NOMO-1 treated with dmso at 0.1 percent for 144 hours (cell line): ENCODE measurements at regions not wholly inside any gene's neighbourhood (a gene's known extent, or its start where the extent isn't known, plus 50 kb on each side); places are given as distances from the start of the nearest gene placed in this dataset.

Experiments
- DNase-seq: peaks from one replicate; lab custom pipeline; 2025; ENCODE audit not compliant: unreplicated experiment; lab: John Stamatoyannopoulos, UW

GRCh38 chr18:79608999-79609461 lies 70.6 kb upstream of the CTDP1 start:
- no peak for DNase-seq

- no peak for DNase-seq
Measured at GRCh38 chr18:79609841-79610281, 69.7 kb upstream of the CTDP1 start.

DNA sequence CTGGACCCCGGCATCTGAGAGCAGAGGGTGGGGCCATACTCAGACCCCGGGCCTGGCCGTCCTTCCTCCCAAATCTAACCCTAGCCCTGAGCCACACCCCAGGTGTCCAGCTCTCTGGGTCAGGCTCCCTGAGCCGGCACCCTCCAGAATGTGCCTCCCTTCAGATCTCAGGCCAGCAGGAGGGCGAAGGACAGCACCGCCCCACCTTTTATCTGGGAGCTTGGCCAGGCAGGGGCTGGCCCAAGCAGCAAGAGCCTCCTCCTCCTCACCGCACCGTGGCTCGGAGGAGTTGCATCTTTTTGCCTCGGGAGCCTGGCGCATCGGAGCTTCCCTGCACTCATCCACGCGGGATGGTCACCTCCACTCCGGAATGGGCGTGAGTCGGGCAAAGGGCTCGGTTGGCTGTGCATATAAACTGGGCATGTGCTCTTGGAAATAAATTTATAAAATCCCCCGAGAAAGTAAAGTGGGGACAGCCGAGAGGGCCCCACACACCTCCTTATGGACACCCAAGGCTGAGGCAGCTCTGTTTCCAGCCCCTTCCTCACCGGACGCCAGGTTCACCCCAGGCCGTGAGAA lies 69.1 kb upstream of the CTDP1 start:
- no peak for DNase-seq

DNA sequence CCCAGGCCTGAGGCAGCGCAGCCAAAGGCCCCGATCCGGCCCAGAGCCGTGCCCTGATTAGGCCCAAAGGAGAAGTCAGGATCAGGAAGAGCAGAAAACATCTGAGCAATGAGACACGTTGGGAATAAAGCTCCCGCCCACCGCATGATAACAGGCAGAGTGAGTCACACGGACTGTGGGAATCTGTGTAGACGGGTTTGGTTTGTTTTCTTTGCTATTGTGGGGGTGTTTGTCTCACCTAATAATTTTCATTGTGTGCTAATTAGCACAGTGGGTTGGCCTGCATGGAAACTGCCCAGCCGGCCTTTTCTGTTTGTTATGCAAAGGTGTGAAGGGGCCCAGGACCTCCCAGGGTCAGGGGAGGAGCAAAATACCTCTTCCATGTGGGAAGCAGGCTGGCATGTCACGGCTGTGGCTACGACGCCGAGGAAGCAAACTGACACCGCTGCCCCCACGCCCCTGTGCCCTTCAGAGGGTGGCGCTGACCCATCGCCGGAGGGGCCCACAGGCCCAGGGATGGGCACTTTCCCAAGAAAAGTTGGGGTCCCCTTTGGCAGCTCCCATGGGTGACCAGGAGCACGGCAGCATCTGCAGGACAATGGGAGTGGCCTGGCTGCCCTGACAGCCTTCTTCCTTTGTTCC lies 68.4 kb upstream of the CTDP1 start:
- no peak for DNase-seq

DNA sequence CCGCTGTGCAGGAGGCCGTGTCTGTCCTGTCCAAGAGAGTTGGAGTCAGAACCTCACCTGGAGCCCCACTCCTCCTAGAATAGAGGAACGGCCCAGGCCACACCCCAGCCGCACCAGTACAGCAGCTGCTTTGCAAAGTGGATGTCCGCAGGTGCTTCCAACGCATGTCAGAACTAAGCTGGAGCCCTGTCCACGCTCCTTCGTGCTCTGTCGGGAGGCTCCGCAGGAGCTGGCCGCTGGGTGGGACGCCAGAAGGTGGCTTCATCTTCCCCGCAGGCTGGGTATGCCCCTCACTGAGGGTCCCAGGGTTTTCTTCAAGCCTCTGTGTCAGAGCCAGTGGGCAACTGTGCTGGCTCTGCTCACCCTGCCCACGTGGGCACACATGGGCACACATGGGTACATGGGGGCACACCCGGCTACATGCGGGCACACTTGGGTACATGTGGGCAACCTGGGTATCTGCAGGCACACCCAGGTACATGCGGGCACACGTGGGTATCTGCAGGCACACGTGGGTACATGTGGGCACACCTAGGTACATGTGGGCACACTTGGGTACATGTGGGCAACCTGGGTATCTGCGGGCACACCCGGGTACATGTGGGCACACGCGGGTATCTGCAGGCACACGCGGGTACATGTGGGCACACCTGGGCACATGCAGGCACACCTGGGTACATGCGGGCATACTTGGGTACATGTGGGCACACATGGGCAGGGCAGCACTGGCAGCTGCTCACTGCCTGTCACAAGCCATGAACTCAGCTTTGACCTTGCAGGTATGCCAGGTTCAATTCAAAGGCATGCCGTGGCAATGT lies 67.1 kb upstream of the CTDP1 start:
- no peak for DNase-seq

DNA sequence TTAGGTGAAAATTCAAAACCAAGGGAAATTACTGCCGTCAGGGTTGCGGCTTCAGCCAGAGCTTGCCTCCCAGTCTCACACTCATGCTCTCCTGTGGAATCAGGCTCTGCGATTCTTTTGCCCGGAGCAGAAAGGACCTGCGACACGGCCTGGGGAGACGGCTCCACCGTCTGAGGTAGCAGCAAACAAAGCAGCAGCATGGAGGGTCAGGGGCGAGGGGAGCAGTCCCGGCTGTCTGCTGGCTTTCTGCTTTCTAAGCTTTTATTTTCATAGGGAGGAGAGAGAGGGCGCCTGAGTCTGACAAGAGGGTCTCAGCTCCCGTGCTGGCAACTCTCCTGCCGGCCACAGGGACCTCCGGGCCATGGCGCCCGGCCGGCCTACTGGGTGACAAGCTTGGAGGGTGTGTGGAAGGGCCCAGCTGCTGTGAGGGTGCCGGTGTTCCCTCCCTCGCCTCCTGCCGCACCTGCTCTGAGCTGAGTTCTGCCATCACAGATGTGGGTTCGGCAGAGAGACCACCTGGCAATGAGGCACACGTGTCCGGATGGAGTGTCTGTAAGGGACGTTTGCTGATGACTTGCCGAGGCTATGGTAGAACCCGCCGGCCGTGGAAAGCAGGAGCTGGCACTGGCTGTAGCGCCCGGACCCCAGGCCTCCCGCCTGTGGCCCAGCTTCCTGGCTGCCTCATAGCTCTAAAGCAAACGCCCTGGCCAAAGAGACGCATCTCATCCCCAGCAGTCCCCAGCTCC lies 66.2 kb upstream of the CTDP1 start:
- no peak for DNase-seq

DNA sequence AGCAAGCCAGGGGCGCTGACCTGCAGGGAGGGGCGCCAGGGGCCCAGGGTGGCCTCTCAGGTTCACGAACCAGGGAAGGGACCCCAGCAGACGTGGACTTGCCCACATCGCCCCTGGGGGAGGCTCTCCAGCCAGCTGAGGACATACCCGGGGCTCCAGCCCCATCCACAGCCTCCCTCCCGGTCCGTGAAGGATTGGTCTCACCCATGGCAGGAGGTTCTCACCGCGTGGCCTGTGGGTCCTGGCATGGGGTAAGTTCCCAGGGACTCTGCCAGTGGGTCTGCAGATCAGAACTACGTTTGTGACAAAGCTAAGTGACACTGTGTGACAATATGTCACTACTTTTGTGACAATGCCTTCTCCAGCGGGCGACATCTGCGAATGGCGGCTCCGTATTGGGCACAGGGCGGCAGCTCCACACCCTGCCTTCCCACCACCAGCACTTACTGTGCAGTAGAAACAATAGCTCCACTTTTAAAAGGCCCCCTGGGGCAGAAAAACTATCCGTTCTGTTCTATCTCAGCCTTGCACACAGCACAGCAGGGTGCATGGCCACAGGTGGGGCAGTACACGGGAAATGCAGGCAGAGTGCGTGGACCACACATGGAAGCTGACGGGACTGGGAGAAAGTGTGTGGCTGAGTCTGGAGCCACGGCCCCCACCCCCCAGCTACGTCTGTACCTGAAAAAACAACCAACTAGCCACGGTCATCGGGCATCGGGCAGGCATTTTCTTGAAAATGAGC lies 65.2 kb upstream of the CTDP1 start:
- DNase-seq: no peak

GRCh38 chr18:79615091-79615490 lies 64.5 kb upstream of the CTDP1 start:
- no peak for DNase-seq

DNA sequence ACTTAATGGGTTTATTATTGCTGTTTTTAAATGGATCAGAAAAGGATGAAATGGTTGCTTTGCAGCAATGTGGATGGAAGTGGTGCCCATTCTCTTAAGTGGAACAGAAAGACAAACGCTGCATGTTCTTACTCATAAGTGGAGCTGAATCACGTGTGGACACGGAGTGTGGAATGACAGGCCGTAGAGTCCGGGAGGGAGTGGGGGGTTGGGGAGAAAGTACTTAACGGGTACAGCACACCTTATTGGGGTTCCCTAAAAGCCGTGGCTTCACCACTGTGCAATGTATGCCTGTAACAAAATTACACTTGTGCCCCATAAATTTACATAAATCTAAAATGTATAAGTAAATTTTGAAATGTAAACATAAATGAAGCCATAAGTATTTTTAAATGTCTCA lies 64.0 kb upstream of the CTDP1 start:
- DNase-seq: no peak

GRCh38 chr18:79616651-79617510 lies 62.7 kb upstream of the CTDP1 start:
- DNase-seq: no peak

GRCh38 chr18:79617511-79618500 lies 61.8 kb upstream of the CTDP1 start:
- DNase-seq: no peak

DNA sequence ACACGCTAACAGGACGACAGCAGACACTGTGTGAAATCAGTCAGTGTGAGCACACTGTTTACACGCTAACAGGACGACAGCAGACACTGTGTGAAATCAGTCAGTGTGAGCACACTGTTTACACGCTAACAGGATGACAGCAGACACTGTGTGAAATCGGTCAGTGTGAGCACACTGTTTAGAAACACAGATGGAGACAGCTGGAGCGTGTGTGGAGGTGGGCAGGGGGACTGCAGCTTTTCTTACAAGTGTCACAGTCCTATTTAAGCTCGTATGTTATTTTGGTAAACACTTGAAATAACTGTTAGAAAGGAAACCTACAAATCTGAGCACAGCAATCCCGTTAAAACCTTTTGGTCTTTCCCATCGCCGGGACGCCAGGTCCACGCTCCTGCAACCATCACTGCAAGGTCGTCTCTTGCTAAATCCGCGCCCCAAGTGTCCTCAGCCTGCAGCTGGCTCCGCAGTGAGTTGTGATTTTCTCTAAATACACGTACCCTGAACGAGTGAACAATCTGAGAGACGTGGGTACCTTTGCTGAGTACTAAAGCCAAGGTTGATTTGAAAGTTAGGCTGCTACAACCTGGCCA lies 58.9 kb upstream of the CTDP1 start:
- DNase-seq: no peak

DNA sequence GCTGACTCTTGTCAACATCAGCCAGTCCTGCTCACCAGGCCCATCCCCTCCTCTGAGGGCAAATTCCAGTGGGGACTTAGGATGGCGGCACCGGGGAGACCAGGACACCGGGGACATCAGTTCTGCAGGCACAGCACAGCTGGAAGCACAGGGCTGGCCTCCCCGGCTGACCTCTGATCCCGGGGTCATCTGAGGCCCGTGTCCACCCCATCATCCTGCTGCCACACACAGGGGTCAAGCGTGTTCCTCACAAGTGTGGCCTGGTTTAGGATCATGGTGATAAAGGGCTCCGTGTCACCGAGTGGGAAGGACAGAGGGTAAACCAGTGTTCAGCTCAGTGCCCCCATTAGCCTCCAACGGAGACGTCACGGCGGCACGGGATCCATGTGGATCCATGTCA lies 58.1 kb upstream of the CTDP1 start:
- DNase-seq: no peak

DNA sequence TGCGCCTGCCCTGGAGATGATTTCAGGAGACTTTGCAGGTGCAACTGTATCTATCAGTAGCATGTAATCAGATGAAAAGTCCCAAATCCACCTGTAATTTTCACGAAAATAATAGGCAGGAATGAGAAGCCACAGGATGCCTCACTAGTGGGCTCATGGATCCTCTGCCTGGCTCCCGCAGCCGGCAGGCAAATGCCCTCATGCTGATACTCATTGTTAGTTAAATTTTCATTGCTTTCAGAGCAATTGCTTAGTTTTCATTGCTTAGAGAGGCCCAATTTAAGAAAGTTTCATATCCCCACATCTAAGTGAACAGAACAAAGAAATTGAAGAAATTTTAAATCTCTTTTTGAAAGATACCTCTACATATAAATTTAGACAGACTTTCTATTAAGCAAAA lies 57.6 kb upstream of the CTDP1 start:
- DNase-seq: no peak

- peak; percentile 20 for DNase-seq
Measured at GRCh38 chr18:79624356-79625170, 55.0 kb upstream of the CTDP1 start.

DNA sequence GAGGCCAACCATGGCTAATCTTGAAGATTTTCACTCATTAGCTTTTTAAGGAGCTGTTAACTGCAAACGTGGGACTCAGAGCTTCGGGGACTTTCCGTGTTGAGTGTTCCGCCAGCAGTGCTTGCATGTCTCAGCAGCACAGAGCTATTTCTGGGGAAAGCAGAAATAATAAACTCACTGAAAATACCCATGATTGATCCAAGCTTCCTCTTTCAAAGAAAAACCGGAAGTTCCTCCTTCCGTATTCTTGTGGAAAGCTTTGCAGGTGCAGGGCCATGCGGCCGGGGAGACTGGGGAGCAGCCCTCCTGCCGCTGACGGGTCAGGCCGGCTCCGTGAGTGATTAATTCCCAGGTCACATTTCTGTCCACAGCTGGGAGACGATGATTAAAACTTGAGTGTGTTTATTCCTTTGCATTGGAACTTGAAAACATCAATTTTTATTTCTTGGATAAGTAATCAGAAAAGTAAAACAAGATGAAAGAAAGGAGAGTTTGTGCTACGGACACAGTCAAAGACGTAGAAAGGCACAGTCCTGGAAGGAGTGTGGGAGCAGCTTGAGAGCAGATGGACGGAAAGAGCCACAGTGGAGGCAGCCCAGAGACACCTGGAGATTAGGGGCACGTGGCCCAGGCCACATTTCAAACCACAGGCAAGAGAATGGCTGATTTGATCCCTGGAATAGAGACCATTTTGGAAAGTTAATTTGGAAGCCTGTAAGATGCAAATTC lies 54.2 kb upstream of the CTDP1 start:
- peak; percentile 86 for DNase-seq
